HG02970 (cell line): ENCODE measurements at regions not wholly inside any gene's neighbourhood (a gene's known extent, or its start where the extent isn't known, plus 50 kb on each side); places are given as distances from the start of the nearest gene placed in this dataset.

Source experiments
- ATAC-seq: cut with Tn5 transposase; IDR thresholded peaks from one replicate; pipeline ENCODE4 v1.9.1; 2021; ENCODE audit warnings: mild to moderate bottlenecking, moderate library complexity, moderate number of reproducible peaks; ENCODE audit not compliant: unreplicated experiment, low FRiP score

DNA sequence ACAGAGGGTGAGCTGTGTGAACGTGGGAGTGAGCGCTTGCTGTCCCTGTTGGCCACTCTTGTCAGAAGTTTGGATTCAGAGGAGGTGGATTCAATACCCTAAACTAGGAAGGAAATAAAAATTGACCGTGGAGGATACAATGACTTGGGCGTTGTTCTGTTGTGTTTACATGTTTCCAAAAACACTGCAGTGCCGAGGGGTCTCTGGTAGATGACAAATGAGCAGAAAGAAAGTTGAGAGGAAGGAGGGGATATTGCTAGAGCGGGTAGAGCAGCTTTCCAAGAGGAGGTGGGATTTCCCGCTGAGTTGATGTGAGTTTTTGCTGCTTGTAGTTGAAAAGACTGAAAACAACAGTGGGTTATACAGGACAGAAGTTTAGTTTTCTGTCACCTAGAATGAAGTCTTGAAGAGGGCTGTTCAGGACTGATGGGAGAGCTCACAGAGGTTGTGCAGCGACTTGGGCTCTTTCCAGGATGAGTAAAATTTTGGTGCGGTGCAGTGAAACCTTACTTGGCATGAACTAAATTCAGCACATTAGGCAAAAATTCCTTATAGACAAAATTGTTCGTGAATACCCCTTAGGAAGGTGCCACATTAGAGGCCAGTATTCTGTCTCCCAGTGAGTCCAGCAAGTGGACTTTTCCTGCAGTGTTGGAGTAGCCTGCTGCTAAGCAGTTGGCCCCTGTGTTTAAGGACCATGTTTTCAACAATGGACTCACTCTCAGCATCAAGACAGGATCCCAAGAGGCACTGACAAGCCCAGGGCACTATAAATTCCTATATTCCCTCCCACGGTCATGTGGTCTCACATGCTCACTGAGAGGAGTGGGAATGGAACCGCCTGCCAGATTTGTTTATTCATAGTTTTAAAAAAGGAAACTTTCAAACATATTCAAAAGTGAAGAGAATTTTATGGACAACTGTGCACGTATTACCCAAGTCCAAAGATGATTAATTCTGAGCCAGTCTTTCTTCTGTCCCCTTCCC is 435.0 kb upstream of the C2CD4B start:
- ATAC-seq: no peak

GRCh38 chr15:62601777-62602545 is 436.9 kb upstream of the C2CD4B start:
- ATAC-seq: no peak

- no peak for ATAC-seq
Measured at GRCh38 chr15:62603742-62604141, 438.7 kb upstream of the C2CD4B start.

DNA sequence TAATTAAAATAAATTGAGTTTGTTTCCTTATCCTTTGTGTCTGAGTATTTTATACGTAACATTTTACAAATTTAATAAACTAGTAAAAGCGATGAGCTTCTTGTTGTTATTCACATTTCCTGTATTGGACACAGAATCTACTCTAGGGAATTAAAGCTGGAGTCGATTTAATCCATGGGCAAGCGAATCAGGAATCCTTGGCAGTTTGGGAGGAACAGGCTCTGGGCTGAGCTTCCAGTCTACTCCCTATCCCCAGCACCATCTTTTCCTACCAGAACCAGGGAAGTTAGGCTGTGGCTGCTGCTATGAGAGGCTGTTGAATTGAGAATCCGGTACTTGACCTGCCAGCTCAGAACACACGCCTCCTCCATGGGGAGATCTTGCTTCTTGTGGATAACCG is 437.3 kb upstream of the TPM1 start:
- no peak for ATAC-seq

DNA sequence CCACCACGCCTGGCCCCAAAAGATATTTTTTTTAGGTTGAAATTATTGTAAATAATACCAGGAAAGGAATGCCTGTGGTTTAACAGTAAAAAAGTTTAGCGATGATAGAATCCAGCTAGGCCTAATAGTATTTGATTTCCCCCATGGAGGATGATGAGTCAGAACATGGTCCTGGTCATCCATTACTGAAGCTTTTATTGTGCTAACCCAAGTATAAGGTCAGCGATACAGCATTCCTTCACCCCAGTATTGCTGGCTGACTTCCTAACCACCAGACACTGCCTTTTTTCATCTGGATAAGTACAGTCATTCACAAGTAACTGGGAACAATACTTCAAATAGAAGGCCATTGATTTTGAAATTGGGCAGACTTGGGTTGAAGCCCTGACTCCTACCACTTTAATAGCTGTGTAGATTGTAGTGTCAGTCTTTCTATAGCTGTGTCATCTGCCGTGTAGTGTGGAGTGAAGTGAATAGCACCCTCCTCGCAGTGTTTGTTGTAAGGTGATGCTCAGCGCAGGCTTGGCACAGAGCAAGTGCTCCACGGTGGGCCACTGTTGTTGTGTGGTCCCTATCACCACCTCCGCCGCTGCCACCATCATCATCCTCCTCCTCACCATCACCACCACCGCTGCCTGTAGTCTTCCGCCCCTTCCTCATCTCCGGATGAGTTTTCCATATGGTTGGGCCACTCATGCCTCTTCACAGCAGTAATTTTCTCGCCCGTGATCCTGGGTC is 436.0 kb upstream of the TPM1 start:
- ATAC-seq: no peak

DNA sequence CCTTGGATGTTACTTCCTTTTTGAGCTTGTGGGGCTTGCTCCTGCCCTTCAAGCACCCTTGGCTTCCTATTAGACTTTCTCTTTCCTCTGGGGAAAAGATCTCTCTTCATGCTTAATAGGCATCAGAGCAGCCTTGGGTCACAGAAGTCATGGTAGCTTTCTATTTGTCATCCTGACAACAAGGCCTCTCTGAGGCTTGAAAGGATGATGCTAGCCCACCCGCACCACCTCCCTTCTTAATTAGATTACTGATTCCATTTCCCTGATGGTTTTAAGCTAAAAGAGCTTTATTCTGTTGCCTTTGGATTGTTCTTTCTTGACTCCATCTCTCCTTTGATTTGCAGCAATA is 435.5 kb upstream of the TPM1 start:
- no peak for ATAC-seq

DNA sequence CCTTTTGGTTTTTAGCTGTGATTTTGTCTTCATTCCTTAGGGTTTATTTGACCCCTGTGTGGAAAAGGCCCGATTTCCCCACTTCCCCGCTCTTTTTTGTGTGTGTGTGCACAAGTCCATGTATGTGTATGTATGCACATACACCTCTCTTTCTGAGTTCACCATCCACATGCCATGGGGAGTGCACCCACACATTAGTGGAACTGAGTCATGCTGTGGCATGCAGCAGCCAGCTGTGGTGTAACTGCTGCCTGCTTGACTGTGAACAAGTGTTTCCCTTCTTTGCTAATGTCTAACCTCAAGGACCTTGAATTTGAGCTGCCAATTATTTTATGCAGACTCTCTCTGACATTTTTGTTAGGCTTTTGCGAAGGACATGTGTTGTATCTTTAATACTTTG is 434.9 kb upstream of the TPM1 start:
- no peak for ATAC-seq

DNA sequence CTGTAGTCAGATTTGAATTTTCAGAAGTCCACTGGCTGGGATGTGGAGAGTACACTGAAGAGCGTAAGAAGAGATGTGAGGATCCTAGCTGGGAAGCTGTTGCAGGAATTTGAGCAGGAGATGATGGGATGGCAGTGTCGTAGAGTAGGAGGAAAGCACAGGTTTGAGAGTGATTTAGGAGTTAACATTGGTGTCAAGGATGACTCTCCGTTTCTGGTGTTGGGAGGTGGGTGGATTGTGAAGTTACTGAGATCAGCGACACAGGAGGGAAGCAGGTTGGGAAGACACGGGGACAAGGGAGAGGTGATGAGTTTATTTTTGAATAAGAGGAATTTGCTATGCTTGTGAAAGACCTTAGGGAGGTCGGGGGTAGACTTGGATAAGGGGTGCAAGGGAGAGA is 434.2 kb upstream of the TPM1 start:
- no peak for ATAC-seq

GRCh38 chr15:62610265-62610869 is 432.2 kb upstream of the TPM1 start:
- no peak for ATAC-seq

DNA sequence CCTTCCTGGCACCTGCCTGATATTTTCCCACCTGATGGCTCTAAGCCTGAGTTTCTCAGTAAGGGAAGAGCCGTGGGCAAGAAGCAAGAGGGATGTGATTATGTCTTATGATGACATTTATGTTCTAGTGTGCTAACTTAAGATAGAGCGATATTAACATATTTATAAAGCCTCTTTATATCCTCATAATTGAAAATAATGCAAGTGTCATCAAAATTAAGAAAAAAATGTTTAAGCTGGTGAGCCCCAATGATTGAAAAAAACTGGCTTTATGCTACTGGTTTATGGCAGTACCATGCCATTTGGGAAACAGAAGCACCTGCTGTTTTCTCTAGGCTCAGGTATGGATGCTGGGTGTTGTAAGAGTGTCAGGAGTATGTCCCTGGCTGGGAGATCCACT is 431.5 kb upstream of the TPM1 start:
- ATAC-seq: no peak

DNA sequence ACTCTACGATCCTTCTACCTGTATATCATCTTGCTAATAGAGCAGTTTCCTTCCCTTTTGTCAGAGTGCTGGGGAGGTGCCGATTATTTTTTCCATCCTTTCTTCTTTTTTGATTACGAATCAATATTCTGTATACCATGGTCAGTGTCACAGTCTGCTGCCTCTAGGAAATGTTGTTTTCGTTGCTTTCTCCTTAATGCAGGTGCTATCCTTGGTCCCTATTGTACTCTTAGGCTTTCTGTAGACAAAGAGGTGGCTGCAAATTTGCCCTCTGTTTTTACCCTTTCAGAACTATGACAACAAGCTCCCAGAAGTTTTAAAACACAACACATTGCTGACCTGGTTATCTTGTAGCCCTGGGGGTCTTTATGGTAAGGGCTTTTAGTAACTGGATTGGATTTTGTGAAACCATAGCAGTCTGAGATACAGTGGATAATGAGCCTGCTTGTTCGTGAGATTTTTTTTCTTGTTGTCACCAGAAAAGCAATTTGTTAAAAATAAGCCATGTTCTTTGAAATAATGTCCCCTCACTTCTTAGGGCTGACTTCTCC is 430.3 kb upstream of the TPM1 start:
- ATAC-seq: no peak

DNA sequence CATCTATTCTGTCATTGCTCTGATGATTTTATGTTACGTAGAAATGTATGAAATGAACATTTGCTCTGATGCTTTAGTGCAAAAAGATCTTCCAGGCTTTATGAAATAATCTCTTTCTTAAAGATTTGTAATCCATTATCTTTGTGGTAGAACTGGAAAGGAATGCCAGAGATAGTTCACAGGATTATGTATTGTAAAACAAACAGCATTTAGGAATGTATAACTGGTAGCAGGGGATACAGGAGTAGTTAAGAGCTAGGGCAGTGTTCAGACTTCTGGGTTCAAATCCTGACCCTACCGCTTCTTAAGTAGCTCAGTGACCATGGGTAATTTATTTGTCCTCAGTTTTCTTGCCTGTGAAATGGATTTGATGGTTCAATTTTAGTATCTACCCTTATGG is 429.8 kb upstream of the TPM1 start:
- no peak for ATAC-seq

- no peak for ATAC-seq
Measured at GRCh38 chr15:62616746-62617145, 425.8 kb upstream of the TPM1 start.

DNA sequence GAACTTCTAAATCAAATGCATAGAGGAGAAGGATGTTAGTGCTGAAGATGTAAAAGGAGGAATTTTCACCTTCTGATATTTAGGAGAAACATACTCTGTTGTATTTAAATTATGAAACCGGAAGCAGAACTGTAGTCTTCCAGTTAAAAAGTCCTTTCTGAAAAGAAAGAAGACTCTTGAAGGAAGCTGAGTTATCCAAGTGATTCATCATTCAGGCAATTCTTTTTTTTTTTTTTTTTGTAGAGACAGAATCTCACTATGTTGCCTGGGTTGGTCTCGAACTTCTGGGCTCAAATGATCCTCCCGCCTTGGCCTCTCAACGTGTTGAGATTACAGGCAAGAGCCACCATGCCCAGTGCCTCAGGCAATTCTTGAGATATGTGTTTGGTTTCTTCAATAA is 424.8 kb upstream of the TPM1 start:
- ATAC-seq: no peak

DNA sequence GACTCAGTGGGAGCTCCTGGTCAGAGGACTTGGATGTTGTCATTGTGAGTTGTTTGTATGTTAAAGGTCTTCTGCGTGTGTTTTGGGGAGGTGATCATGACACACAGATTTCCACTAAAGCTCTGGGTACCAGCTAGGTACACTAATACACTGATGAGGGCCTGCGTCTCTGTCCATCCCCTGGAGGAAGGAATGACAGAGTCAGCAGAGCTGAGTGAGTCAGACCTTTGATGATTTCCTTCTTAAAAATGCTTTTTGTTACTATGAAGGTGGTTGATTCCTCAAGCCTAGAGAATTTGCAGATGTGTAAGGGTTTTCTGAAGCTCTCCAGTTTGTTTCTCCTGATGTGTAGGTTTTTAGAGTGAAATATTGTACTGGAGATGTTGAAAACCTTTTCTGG is 424.1 kb upstream of the TPM1 start:
- no peak for ATAC-seq

- no peak for ATAC-seq
Measured at GRCh38 chr15:62618846-62619504, 423.6 kb upstream of the TPM1 start.

DNA sequence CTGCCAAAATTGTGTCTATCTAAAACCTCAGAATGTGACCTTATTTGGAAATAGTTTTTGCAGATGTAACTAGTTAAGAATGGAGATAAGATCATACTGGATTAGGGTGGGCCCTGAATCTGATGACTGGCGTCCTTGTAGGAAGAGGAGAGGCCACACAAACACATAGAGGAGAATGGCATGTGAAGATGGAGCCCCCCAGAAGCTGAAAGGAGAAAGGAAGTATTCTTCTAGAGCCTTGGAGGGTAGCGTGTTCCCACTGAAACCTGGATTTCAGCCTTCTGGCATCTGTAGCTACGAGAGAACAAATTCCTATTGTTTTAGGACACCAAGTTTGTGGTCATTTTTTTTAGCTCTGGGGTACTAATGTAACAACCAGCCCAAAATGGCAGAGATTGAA is 423.0 kb upstream of the TPM1 start:
- ATAC-seq: no peak

GRCh38 chr15:62622775-62623174 is 419.8 kb upstream of the TPM1 start:
- no peak for ATAC-seq

DNA sequence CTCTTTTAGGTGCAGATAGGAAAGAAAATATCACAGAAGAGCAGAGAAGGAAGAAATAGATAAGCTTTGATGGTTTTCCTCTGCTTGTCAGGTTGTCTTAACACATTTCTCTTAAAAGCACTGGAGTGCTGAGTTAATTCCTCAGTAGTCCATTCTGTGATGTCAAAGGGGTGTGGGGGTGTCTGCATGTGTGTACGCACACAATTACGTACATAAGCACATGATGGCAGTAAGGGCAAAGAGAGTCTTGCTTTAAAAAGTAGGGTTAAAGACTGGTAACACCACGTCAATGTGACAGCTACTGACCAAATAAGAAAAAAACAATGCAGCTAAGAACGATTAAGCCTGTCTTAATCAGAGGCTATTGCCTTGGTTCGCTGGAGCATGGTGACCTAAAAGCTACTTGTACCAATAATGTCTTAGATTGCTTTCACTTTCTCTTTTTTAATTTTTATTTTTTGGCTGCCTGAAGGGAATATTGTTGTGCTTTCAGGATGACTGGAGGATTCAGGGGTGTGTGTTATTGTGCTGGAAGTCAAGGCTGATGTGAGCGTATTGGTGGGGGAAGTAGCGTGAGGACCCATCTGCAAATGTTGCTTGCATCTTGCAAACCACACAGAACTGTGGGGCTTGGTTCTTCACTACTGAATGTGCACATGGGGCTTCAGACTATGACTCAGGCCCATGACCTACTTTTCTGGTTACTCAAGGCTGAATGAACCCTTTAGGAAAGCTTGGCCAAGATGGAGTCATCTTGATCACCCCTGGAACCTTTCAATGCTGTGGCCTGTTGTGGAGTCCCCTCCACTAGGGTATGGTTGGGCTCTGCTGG is 417.8 kb upstream of the TPM1 start:
- no peak for ATAC-seq
